ENCODE measurements at regions not wholly inside any gene's neighbourhood (a gene's known extent, or its start where the extent isn't known, plus 50 kb on each side); places are given as distances from the start of the nearest gene placed in this dataset.

- H3K27me3 ChIP-seq (ENCODE audit: control insufficient read depth in 2 of 2, insufficient read depth in 2 of 2, low read length in 2 of 2) = no peaks in the 10 kb centered on the region
- no peak overlapping the region for H3K4me2 ChIP-seq (replicated peaks; ENCODE audit: extremely low read depth, low read length, poor library complexity, severe bottlenecking)
- no peak overlapping the region for H3K9ac ChIP-seq (ENCODE audit: insufficient read depth, low read length, poor library complexity, severe bottlenecking)
- Mint-ChIP-seq H3K4me1 (no peaks in the 10 kb centered on the region), H3K9me3 (peaks cover 4 to 18% (median 8%) of the 10 kb centered on the region in 7 donors), H3K27ac (no peak overlapping the region), H3K4me3 (no peak overlapping the region), H3K27me3 (ENCODE audit: low read depth in 3 of 3) (no peaks in the 10 kb centered on the region), H3K36me3 (no peaks in the 10 kb centered on the region)
- no peaks in the 10 kb centered on the region for H3K4me1 ChIP-seq (ENCODE audit: control insufficient read depth in 1 of 2, insufficient read depth in 2 of 2, low read length in 2 of 2)
- intact Hi-C loops (cut with micrococcal nuclease) = no loop called here
- WGBS (ENCODE audit: insufficient coverage) = no CpG with 5 or more reads among the region's 2 CpGs
- no peaks in the 10 kb centered on the region for H3K79me2 ChIP-seq (ENCODE audit: insufficient read depth, low read length)
- no peak overlapping the region for H3K27ac ChIP-seq (ENCODE audit: low read depth in 1 of 2, low read length in 2 of 2)
- no peaks in the 10 kb centered on the region for H4K20me1 ChIP-seq (ENCODE audit: insufficient read depth, low read length)
- H3K4me3 ChIP-seq (replicated peaks in 1 of 3; ENCODE audit: low read depth in 2 of 3, low read length in 3 of 3) = no peak overlapping the region
- H2AFZ ChIP-seq (ENCODE audit: insufficient read depth, low read depth, low read length, poor library complexity, severe bottlenecking) = no peak overlapping the region
- peaks cover 13 to 20% of the 10 kb centered on the region in 2 donors for H3K9me3 ChIP-seq (replicated peaks in 1 of 2; ENCODE audit: control insufficient read depth in 1 of 2, insufficient read depth in 1 of 2, low read length in 2 of 2)
- H3K36me3 ChIP-seq (replicated peaks in 1 of 2; ENCODE audit: control insufficient read depth in 1 of 2, insufficient read depth in 2 of 2, low read length in 2 of 2) = no peaks in the 10 kb centered on the region
- no peak for TF ChIP-seq CTCF (IDR thresholded peaks at IDR 0.05)
- DNase-seq = no peak
Measured at GRCh38 chr4:187780070-187780469, 215.5 kb upstream of the ZFP42 start.

GRCh38 chr4:187782286-187782824 lies 213.2 kb upstream of the ZFP42 start:
- no peak overlapping the region for H2AFZ ChIP-seq (ENCODE audit: insufficient read depth, low read depth, low read length, poor library complexity, severe bottlenecking)
- no peak for TF ChIP-seq CTCF (IDR thresholded peaks at IDR 0.05)
- no peak overlapping the region for H3K4me3 ChIP-seq (replicated peaks in 1 of 3; ENCODE audit: low read depth in 2 of 3, low read length in 3 of 3)
- H3K27ac ChIP-seq (ENCODE audit: low read depth in 1 of 2, low read length in 2 of 2) = no peak overlapping the region
- H3K27ac Mint-ChIP-seq = no peak overlapping the region
- 95% methylated on average over 3 of the region's 4 CpGs for WGBS (ENCODE audit: insufficient coverage)
- no peak for DNase-seq
- H3K4me2 ChIP-seq (replicated peaks; ENCODE audit: extremely low read depth, low read length, poor library complexity, severe bottlenecking) = no peak overlapping the region
- no peak overlapping the region for H3K9ac ChIP-seq (ENCODE audit: insufficient read depth, low read length, poor library complexity, severe bottlenecking)
- H3K4me3 Mint-ChIP-seq = no peak overlapping the region
- no peaks in the 10 kb centered on the region for H3K27me3 ChIP-seq (ENCODE audit: control insufficient read depth in 2 of 2, insufficient read depth in 2 of 2, low read length in 2 of 2)
- intact Hi-C loops (cut with micrococcal nuclease) = no loop called here
- H4K20me1 ChIP-seq (ENCODE audit: insufficient read depth, low read length) = no peaks in the 10 kb centered on the region
- peaks cover 4 to 18% (median 8%) of the 10 kb centered on the region in 7 donors for H3K9me3 Mint-ChIP-seq
- peaks cover 13 to 20% of the 10 kb centered on the region in 2 donors for H3K9me3 ChIP-seq (replicated peaks in 1 of 2; ENCODE audit: control insufficient read depth in 1 of 2, insufficient read depth in 1 of 2, low read length in 2 of 2)
- H3K79me2 ChIP-seq (ENCODE audit: insufficient read depth, low read length) = no peaks in the 10 kb centered on the region
- no peaks in the 10 kb centered on the region for H3K36me3 Mint-ChIP-seq
- no peaks in the 10 kb centered on the region for H3K4me1 ChIP-seq (ENCODE audit: control insufficient read depth in 1 of 2, insufficient read depth in 2 of 2, low read length in 2 of 2)
- H3K36me3 ChIP-seq (replicated peaks in 1 of 2; ENCODE audit: control insufficient read depth in 1 of 2, insufficient read depth in 2 of 2, low read length in 2 of 2) = no peaks in the 10 kb centered on the region
- no peaks in the 10 kb centered on the region for H3K4me1 Mint-ChIP-seq
- no peaks in the 10 kb centered on the region for H3K27me3 Mint-ChIP-seq (ENCODE audit: low read depth in 3 of 3)
